GM23338 (cell line): ENCODE measurements at regions not wholly inside any gene's neighbourhood (a gene's known extent, or its start where the extent isn't known, plus 50 kb on each side); places are given as distances from the start of the nearest gene placed in this dataset.

Source experiments
- ATAC-seq: fragments of 200-7000 bp; cut with Tn5 transposase; 3 replicates; pipeline ENCODE4 v1.9.1; 2020
- DNase-seq: peaks from one replicate; pipeline ENCODE4 v3.0.0-alpha.2; 2015; ENCODE audit warnings: low spot score
- H2AFZ ChIP-seq: fragments of 200-600 bp; sonication (generic); 2 replicates; pipeline ENCODE4 v1.8.0; 2016; ENCODE audit warnings: antibody characterized with exemption, mild to moderate bottlenecking, moderate library complexity
- H3F3A ChIP-seq: fragments of 200-600 bp; sonication (generic); replicated peaks from 2 replicates; pipeline ENCODE4 v1.8.0; 2017; ENCODE audit warnings: antibody characterized with exemption, mixed run types, low read depth
- H3K27ac ChIP-seq: fragments of 200-600 bp; sonication (generic); 2 replicates; pipeline ENCODE4 v1.6.1; 2016; ENCODE audit warnings: low read depth
- H3K27me3 ChIP-seq: fragments of 200-600 bp; sonication (generic); 2 replicates; pipeline ENCODE4 v1.8.0; 2016; ENCODE audit warnings: mild to moderate bottlenecking, mixed run types, moderate library complexity; ENCODE audit not compliant: insufficient read depth
- H3K36me3 ChIP-seq: fragments of 200-600 bp; sonication (generic); 2 replicates; pipeline ENCODE4 v1.8.0; 2016; ENCODE audit warnings: mild to moderate bottlenecking; ENCODE audit not compliant: insufficient read depth
- H3K4me1 ChIP-seq: fragments of 200-600 bp; sonication (generic); 2 replicates; pipeline ENCODE4 v1.8.0; 2016; ENCODE audit warnings: mild to moderate bottlenecking, moderate library complexity; ENCODE audit not compliant: insufficient read depth
- H3K4me2 ChIP-seq: fragments of 200-600 bp; sonication (generic); 2 replicates; pipeline ENCODE4 v1.7.1; 2017; ENCODE audit warnings: mixed run types
- H3K4me3 ChIP-seq: fragments of 200-600 bp; sonication (generic); 2 replicates; pipeline ENCODE4 v1.6.1; 2016; ENCODE audit warnings: mixed run types
- H3K79me2 ChIP-seq: fragments of 200-600 bp; sonication (generic); replicated peaks from 2 replicates; pipeline ENCODE4 v1.8.0; 2017; ENCODE audit warnings: mild to moderate bottlenecking; ENCODE audit not compliant: insufficient read depth
- H3K9me2 ChIP-seq: fragments of 200-600 bp; sonication (generic); 2 replicates; pipeline ENCODE4 v1.8.0; 2017; ENCODE audit not compliant: insufficient read depth
- H4K20me1 ChIP-seq: fragments of 200-600 bp; sonication (generic); replicated peaks from 2 replicates; pipeline ENCODE4 v1.8.0; 2017; ENCODE audit warnings: mild to moderate bottlenecking; ENCODE audit not compliant: insufficient read depth
- H3K27ac Mint-ChIP-seq: 2 replicates; pipeline ENCODE4 v1.8.0; 2020; ENCODE audit warnings: inconsistent platforms, mild to moderate bottlenecking, moderate library complexity, mixed read lengths
- H3K27me3 Mint-ChIP-seq: 3 replicates; pipeline ENCODE4 v1.8.0; 2022; ENCODE audit warnings: low read depth, mild to moderate bottlenecking, moderate library complexity, mixed read lengths, inconsistent platforms; ENCODE audit not compliant: insufficient read depth, poor library complexity
- H3K36me3 Mint-ChIP-seq: 3 replicates; pipeline ENCODE4 v1.8.0; 2021; ENCODE audit warnings: low read depth, mild to moderate bottlenecking, inconsistent platforms, moderate library complexity, mixed read lengths
- H3K4me1 Mint-ChIP-seq: 3 replicates; pipeline ENCODE4 v1.8.0; 2020; ENCODE audit warnings: mild to moderate bottlenecking, inconsistent platforms, mixed read lengths
- H3K4me3 Mint-ChIP-seq: 3 replicates; pipeline ENCODE4 v1.8.0; 2021; ENCODE audit warnings: moderate library complexity, mild to moderate bottlenecking, inconsistent platforms, mixed read lengths
- H3K9me3 Mint-ChIP-seq: 3 replicates; pipeline ENCODE4 v1.8.0; 2020; ENCODE audit warnings: moderate library complexity, mild to moderate bottlenecking, inconsistent platforms, mixed read lengths
- POLR2AphosphoS5 ChIP-seq: IDR thresholded peaks from 2 replicates; pipeline ENCODE4 v1.6.1; 2016; ENCODE audit warnings: antibody characterized with exemption, low read depth
- ZNF114 ChIP-seq: fragments of 250-450 bp; sonication (Bioruptor Pico); IDR thresholded peaks from 2 replicates; pipeline ENCODE4 v1.5.0; 2020; ENCODE audit warnings: mild to moderate bottlenecking, moderate library complexity
- ZNF331 ChIP-seq: fragments of 250-450 bp; sonication (Bioruptor Pico); IDR thresholded peaks from 2 replicates; pipeline ENCODE4 v1.5.0; 2020; ENCODE audit warnings: low read depth, mild to moderate bottlenecking, moderate library complexity
- ZNF462 ChIP-seq: fragments of 250-450 bp; sonication (Bioruptor Pico); IDR thresholded peaks from 2 replicates; pipeline ENCODE4 v1.5.0; 2020; ENCODE audit warnings: mild to moderate bottlenecking, moderate library complexity
- TF ChIP-seq, protein P1 (sequence below): IDR thresholded peaks from 2 replicates; pipeline ENCODE4 v1.6.1; 2016; ENCODE audit warnings: antibody characterized with exemption

GRCh38 chr12:24293549-24293948 is 344.1 kb upstream of the SOX5 start (continued):
- TF ChIP-seq, protein P1, sequence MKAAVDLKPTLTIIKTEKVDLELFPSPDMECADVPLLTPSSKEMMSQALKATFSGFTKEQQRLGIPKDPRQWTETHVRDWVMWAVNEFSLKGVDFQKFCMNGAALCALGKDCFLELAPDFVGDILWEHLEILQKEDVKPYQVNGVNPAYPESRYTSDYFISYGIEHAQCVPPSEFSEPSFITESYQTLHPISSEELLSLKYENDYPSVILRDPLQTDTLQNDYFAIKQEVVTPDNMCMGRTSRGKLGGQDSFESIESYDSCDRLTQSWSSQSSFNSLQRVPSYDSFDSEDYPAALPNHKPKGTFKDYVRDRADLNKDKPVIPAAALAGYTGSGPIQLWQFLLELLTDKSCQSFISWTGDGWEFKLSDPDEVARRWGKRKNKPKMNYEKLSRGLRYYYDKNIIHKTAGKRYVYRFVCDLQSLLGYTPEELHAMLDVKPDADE: no peak

- TF ChIP-seq POLR2AphosphoS5: no peak
- TF ChIP-seq ZNF331 (CRISPR knock-in tag): no peak
- no peak for TF ChIP-seq ZNF114 (CRISPR knock-in tag)
- no peak for TF ChIP-seq ZNF462 (CRISPR knock-in tag)
- no peak overlapping the region for H3K4me2 ChIP-seq
- DNase-seq: no peak
Observed at GRCh38 chr12:24287963-24288362, 338.5 kb upstream of the SOX5 start.

More at GRCh38 chr12:24287963-24288362, 338.5 kb upstream of the SOX5 start:
- H3K27me3 Mint-ChIP-seq: no peaks in the 10 kb centered on the region
- Histone ChIP-seq H3K79me2 (no peaks in the 10 kb centered on the region), H3K4me3 (no peak overlapping the region), H3K9me2 (no peaks in the 10 kb centered on the region; the same call in 1 of the 2 replicates), H3K4me1 (0 out of 2 replicates have a peak, but pooled peaks cover 3% of the 10 kb centered on the region), H3F3A (no peaks in the 10 kb centered on the region), H3K27me3 (no peaks in the 10 kb centered on the region), H4K20me1 (no peaks in the 10 kb centered on the region), H2AFZ (no peak overlapping the region), H3K36me3 (no peaks in the 10 kb centered on the region), H3K27ac (no peak overlapping the region)
- peaks cover 12% of the 10 kb centered on the region for H3K4me1 Mint-ChIP-seq
- H3K27ac Mint-ChIP-seq: no peak overlapping the region
- no peaks in the 10 kb centered on the region for H3K36me3 Mint-ChIP-seq
- H3K4me3 Mint-ChIP-seq: no peak overlapping the region
- no peaks in the 10 kb centered on the region for H3K9me3 Mint-ChIP-seq
- ATAC-seq: no peak
